DND-41 (cell line): ENCODE measurements at regions not wholly inside any gene's neighbourhood (a gene's known extent, or its start where the extent isn't known, plus 50 kb on each side); places are given as distances from the start of the nearest gene placed in this dataset.

Experiments used
- ATAC-seq: fragments of 200-7000 bp; cut with Tn5 transposase; 3 replicates; pipeline ENCODE4 v1.9.1; 2021; ENCODE audit warnings: low read depth; ENCODE audit not compliant: insufficient read depth
- DNase-seq: peaks from one replicate; pipeline ENCODE4 v3.0.0-alpha.2; 2020
- H2AFZ ChIP-seq: 2 replicates; pipeline ENCODE4 v1.6.0; 2012; ENCODE audit warnings: low read depth, low read length
- H3K27ac ChIP-seq: 2 replicates; pipeline ENCODE4 v1.5.1; 2012; ENCODE audit warnings: low read length, inconsistent platforms
- H3K27me3 ChIP-seq: fragments of 200-600 bp; sonication (generic); 2 replicates; pipeline ENCODE4 v1.6.0; 2012; ENCODE audit warnings: low read length, mild to moderate bottlenecking, inconsistent platforms; ENCODE audit not compliant: insufficient read depth, poor library complexity
- H3K36me3 ChIP-seq: 2 replicates; pipeline ENCODE4 v1.5.1; 2012; ENCODE audit warnings: low read length, inconsistent platforms; ENCODE audit not compliant: insufficient read depth
- H3K4me1 ChIP-seq: 2 replicates; pipeline ENCODE4 v1.5.1; 2012; ENCODE audit warnings: mild to moderate bottlenecking, low read length; ENCODE audit not compliant: insufficient read depth
- H3K4me2 ChIP-seq: 2 replicates; pipeline ENCODE4 v1.6.0; 2012; ENCODE audit warnings: mild to moderate bottlenecking, moderate library complexity, low read length, inconsistent platforms; ENCODE audit not compliant: insufficient read depth
- H3K4me3 ChIP-seq, 2 experiments: fragments of 200-600 bp in 1 of 2; shearing (Covaris generic) in 1 of 2; 2 replicates each; pipeline ENCODE4 v1.5.1; 2012 to 2016; ENCODE audit warnings: inconsistent platforms in 2 of 2, low read length in 2 of 2, mild to moderate bottlenecking in 2 of 2, low read depth in 1 of 2, moderate library complexity in 1 of 2
- H3K79me2 ChIP-seq: 2 replicates; pipeline ENCODE4 v1.6.0; 2012; ENCODE audit warnings: low read length, inconsistent platforms; ENCODE audit not compliant: insufficient read depth
- H3K9ac ChIP-seq: 2 replicates; pipeline ENCODE4 v1.6.0; 2012; ENCODE audit warnings: low read depth, mild to moderate bottlenecking, inconsistent platforms, low read length, moderate library complexity
- H3K9me3 ChIP-seq: 2 replicates; pipeline ENCODE4 v1.5.1; 2012; ENCODE audit warnings: low read length, moderate library complexity, mild to moderate bottlenecking, inconsistent platforms; ENCODE audit not compliant: insufficient read depth, severe bottlenecking
- H4K20me1 ChIP-seq: 2 replicates; pipeline ENCODE4 v1.6.0; 2012; ENCODE audit warnings: low read length; ENCODE audit not compliant: insufficient read depth
- CTCF ChIP-seq: IDR thresholded peaks from 2 replicates; pipeline ENCODE4 v1.5.1; 2012; ENCODE audit warnings: borderline replicate concordance, low read length, moderate library complexity, mild to moderate bottlenecking; ENCODE audit not compliant: poor library complexity, severe bottlenecking; ENCODE audit errors: extremely low read depth
- EZH2 ChIP-seq: IDR thresholded peaks from 3 replicates; pipeline ENCODE4 v1.6.1; 2012; ENCODE audit warnings: borderline replicate concordance, low read depth, mild to moderate bottlenecking, moderate library complexity, low read length, inconsistent platforms; ENCODE audit not compliant: severe bottlenecking

DNA sequence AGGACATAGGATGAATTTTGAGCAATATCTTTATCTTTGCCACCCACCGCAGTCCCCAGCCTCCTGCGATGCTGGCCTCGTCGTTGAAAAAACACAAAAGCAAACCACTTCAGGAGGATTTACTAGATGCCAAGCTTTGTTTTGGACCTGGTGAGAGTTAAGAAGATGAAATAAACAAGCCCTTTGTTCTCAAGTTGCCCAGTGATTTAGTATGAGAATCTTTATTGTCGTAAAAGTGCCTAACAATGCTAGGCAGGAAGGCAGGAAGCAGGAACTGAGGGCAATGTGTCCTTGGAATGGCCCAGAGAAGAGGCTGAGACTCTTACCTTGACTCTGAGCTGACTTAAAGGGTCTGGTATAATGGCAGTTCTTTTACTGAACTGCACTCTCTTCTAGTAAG, 116.0 kb downstream of the TRMT11 start:
- no peak overlapping the region for H3K4me2 ChIP-seq
- no peaks in the 10 kb centered on the region for H3K27me3 ChIP-seq
- H3K4me3 ChIP-seq: no peak overlapping the region
- no peaks in the 10 kb centered on the region for H3K36me3 ChIP-seq
- no peak overlapping the region for H2AFZ ChIP-seq
- H3K79me2 ChIP-seq: no peaks in the 10 kb centered on the region
- no peaks in the 10 kb centered on the region for H3K4me1 ChIP-seq
- TF ChIP-seq CTCF: no peak
- no peak for TF ChIP-seq EZH2
- no peak overlapping the region for H3K9ac ChIP-seq
- no peak for ATAC-seq
- H3K27ac ChIP-seq: no peak overlapping the region
- H3K9me3 ChIP-seq: no peaks in the 10 kb centered on the region
- DNase-seq: no peak
- H4K20me1 ChIP-seq: no peaks in the 10 kb centered on the region

DNA sequence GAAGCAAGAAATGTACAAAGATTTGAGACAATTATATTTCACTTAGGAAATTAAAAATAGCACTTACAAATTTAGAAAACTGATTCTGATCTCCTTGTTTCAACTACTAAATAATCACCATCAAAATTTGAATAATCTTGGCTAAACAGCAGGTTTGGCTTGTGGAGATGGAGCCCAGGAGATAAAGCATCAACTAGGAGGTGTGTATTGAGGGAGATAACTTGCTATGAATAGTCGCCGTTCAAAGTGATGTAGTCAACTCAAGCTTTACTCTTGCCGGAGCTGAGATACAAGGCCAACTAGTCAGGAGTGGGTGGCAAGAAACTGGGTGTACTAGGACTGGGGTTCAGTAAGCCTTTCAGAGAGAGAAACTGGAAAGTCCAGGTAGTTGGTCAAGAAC, 117.7 kb downstream of the TRMT11 start:
- no peak overlapping the region for H2AFZ ChIP-seq
- H3K9ac ChIP-seq: no peak overlapping the region
- no peak overlapping the region for H3K27ac ChIP-seq
- H3K4me2 ChIP-seq: no peak overlapping the region
- TF ChIP-seq EZH2 (no peak), CTCF (no peak)
- H3K4me1 ChIP-seq: no peaks in the 10 kb centered on the region
- H3K79me2 ChIP-seq: no peaks in the 10 kb centered on the region
- H4K20me1 ChIP-seq: no peaks in the 10 kb centered on the region
- H3K27me3 ChIP-seq: no peaks in the 10 kb centered on the region
- no peaks in the 10 kb centered on the region for H3K9me3 ChIP-seq
- ATAC-seq: no peak
- no peak for DNase-seq
- no peak overlapping the region for H3K4me3 ChIP-seq
- H3K36me3 ChIP-seq: no peaks in the 10 kb centered on the region

DNA sequence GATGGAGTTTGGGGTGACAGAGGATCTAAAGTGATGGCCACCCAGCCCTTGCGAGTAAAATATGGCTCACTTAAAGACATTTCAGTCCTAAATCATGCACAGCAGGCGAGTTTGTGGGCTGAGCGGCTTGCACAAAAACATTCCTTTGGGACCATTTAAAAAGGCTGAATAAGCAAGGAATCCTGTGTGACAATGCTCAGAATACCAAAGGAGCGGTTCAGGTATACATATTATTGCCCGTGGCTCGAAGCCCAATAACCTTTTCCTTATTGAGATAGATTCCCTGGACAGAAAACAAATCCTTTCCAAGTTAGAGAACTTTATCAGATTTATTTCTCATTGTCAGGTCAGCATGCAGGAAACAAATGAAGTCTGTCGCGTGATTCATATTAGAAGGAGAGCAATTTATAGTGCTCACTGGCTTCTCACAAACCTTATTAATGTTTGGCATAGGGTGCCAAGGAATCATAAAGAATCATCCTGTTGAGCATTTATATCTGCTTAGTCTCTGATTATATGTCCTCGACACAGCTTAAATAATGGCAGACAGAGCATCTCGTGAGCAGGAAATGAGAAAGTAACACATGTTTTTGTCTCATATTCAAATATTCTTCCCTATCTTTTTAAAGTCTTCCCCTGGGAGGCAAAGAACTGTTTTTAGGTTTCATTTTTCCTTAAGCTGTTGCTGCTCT, 121.3 kb downstream of the TRMT11 start:
- Histone ChIP-seq H2AFZ (no peak overlapping the region), H3K4me2 (no peak overlapping the region), H3K9me3 (no peaks in the 10 kb centered on the region), H4K20me1 (no peaks in the 10 kb centered on the region), H3K4me3 (no peak overlapping the region), H3K4me1 (no peaks in the 10 kb centered on the region), H3K27ac (no peak overlapping the region), H3K79me2 (no peaks in the 10 kb centered on the region), H3K9ac (no peak overlapping the region), H3K27me3 (no peaks in the 10 kb centered on the region), H3K36me3 (no peaks in the 10 kb centered on the region)
- no peak for ATAC-seq
- DNase-seq: no peak
- no peak for TF ChIP-seq EZH2
- TF ChIP-seq CTCF: no peak
